Neuronal stem cell (in vitro differentiated cells): ENCODE measurements at regions not wholly inside any gene's neighbourhood (a gene's known extent, or its start where the extent isn't known, plus 50 kb on each side); places are given as distances from the start of the nearest gene placed in this dataset.

Experiments
- DNase-seq: peaks from one replicate; pipeline ENCODE4 v3.0.0-alpha.2; 2013; ENCODE audit warnings: low spot score
- H2AFZ ChIP-seq: one replicate; pipeline ENCODE4 v1.6.1; 2013; ENCODE audit warnings: mild to moderate bottlenecking, low read length, inconsistent platforms
- H2AK5ac ChIP-seq: 2 replicates; pipeline ENCODE4 v1.6.1; 2013; ENCODE audit warnings: low read depth, mild to moderate bottlenecking, inconsistent platforms, low read length, moderate library complexity, mixed read lengths
- H2BK120ac ChIP-seq: 2 replicates; pipeline ENCODE4 v1.6.1; 2013; ENCODE audit warnings: low read depth, mild to moderate bottlenecking, inconsistent platforms, low read length, moderate library complexity, mixed read lengths
- H2BK12ac ChIP-seq: one replicate; pipeline ENCODE4 v1.6.1; 2013; ENCODE audit warnings: low read length, inconsistent platforms
- H2BK15ac ChIP-seq: 2 replicates; pipeline ENCODE4 v1.6.1; 2013; ENCODE audit warnings: mild to moderate bottlenecking, low read length, inconsistent platforms, mixed read lengths
- H2BK5ac ChIP-seq: one replicate; pipeline ENCODE4 v1.6.1; 2013; ENCODE audit warnings: inconsistent platforms, mild to moderate bottlenecking, low read length, moderate library complexity
- H3K14ac ChIP-seq: one replicate; pipeline ENCODE4 v1.6.1; 2013; ENCODE audit warnings: low read length, inconsistent platforms
- H3K18ac ChIP-seq: 2 replicates; pipeline ENCODE4 v1.6.1; 2013; ENCODE audit warnings: low read length, inconsistent platforms
- H3K23ac ChIP-seq: 2 replicates; pipeline ENCODE4 v1.6.1; 2013; ENCODE audit warnings: low read depth, mild to moderate bottlenecking, mixed read lengths, low read length, inconsistent platforms; ENCODE audit not compliant: poor library complexity
- H3K27ac ChIP-seq: replicated peaks from 3 replicates; pipeline ENCODE4 v1.5.1; 2013; ENCODE audit warnings: low read length, inconsistent platforms
- H3K27me3 ChIP-seq, 3 experiments: 2 replicates each; pipeline ENCODE4 v1.6.1; 2013; ENCODE audit warnings: low read length in 3 of 3, mild to moderate bottlenecking in 2 of 3, inconsistent platforms in 1 of 3, low read depth in 1 of 3, mixed read lengths in 1 of 3, moderate library complexity in 1 of 3; ENCODE audit not compliant: control insufficient read depth in 3 of 3, insufficient read depth in 3 of 3
- H3K36me3 ChIP-seq, 2 donors: replicated peaks in 1 of 2; 2 replicates each; pipeline ENCODE4 v1.6.1; 2013; ENCODE audit warnings: low read length in 2 of 2; ENCODE audit not compliant: control insufficient read depth in 2 of 2, insufficient read depth in 2 of 2
- H3K4ac ChIP-seq: 2 replicates; pipeline ENCODE4 v1.6.1; 2013; ENCODE audit warnings: inconsistent platforms, mild to moderate bottlenecking, low read length, moderate library complexity
- H3K4me1 ChIP-seq, 2 donors: 1 replicate in 1 of 2; 2 replicates in 1 of 2; pipeline ENCODE4 v1.6.1; 2013; ENCODE audit warnings: low read length in 2 of 2, low read depth in 1 of 2; ENCODE audit not compliant: control insufficient read depth in 2 of 2, insufficient read depth in 1 of 2
- H3K4me2 ChIP-seq: one replicate; pipeline ENCODE4 v1.6.1; 2013; ENCODE audit warnings: mild to moderate bottlenecking, low read length, inconsistent platforms; ENCODE audit not compliant: insufficient read depth, poor library complexity, severe bottlenecking
- H3K4me3 ChIP-seq, 2 donors: 2 replicates each; pipeline ENCODE4 v1.5.1; 2013; ENCODE audit warnings: low read length in 2 of 2, mild to moderate bottlenecking in 2 of 2, inconsistent platforms in 1 of 2, moderate library complexity in 1 of 2
- H3K79me1 ChIP-seq: one replicate; pipeline ENCODE4 v1.6.1; 2013; ENCODE audit warnings: low read depth, mild to moderate bottlenecking, inconsistent platforms, low read length, moderate library complexity
- H3K9ac ChIP-seq: one replicate; pipeline ENCODE4 v1.6.1; 2013; ENCODE audit warnings: mild to moderate bottlenecking, low read depth, low read length, inconsistent platforms; ENCODE audit not compliant: poor library complexity
- H3K9me3 ChIP-seq, 2 donors: replicated peaks in 1 of 2; 2 replicates each; pipeline versions ENCODE3 to v1.6.1; 2013; ENCODE audit warnings: low read length in 2 of 2, mild to moderate bottlenecking in 2 of 2, inconsistent platforms in 1 of 2, low read depth in 1 of 2, mixed read lengths in 1 of 2, moderate library complexity in 1 of 2; ENCODE audit not compliant: control insufficient read depth in 2 of 2, insufficient read depth in 1 of 2
- H4K8ac ChIP-seq: one replicate; pipeline ENCODE4 v1.6.1; 2013; ENCODE audit warnings: low read depth, mild to moderate bottlenecking, inconsistent platforms, low read length, moderate library complexity
- H4K91ac ChIP-seq: one replicate; pipeline ENCODE4 v1.6.1; 2013; ENCODE audit warnings: low read length, low read depth, mild to moderate bottlenecking, inconsistent platforms; ENCODE audit not compliant: poor library complexity
- WGBS, 2 donors: extraction: QIAGEN DNeasy Blood & Tissue Kit; methylation state at CpG; one replicate each; pipeline ENCODE4 v1.1.7; 2013; ENCODE audit warnings: missing lambda C conversion rate in 2 of 2, mixed read lengths in 1 of 2; ENCODE audit not compliant: insufficient read length in 2 of 2, insufficient replicate concordance in 1 of 2; ENCODE audit errors: extremely low coverage in 2 of 2; 5-methylcytosine and 5-hydroxymethylcytosine counted together

- no peak overlapping the region for H4K91ac ChIP-seq
- H2BK5ac ChIP-seq, result no peak overlapping the region
- H4K8ac ChIP-seq, result no peak overlapping the region
- no peak overlapping the region for H3K9ac ChIP-seq
- H3K27me3 ChIP-seq, result no peaks in the 10 kb centered on the region
- H2AFZ ChIP-seq, result no peak overlapping the region
- H3K79me1 ChIP-seq, result no peaks in the 10 kb centered on the region
- H3K14ac ChIP-seq, result no peak overlapping the region
- H3K18ac ChIP-seq, result no peak overlapping the region
- H3K9me3 ChIP-seq, result no peaks in the 10 kb centered on the region
- no peak overlapping the region for H3K4ac ChIP-seq
- no peak overlapping the region for H2BK120ac ChIP-seq
- H2BK15ac ChIP-seq, result no peak overlapping the region
- H2BK12ac ChIP-seq, result no peak overlapping the region
- H3K4me1 ChIP-seq, result peaks cover under 1 to 7% of the 10 kb centered on the region in 2 donors
- no CpG with 5 or more reads among the region's 17 CpGs for WGBS, 2 donors
- H3K27ac ChIP-seq, result no peak overlapping the region
- no peak overlapping the region for H3K4me3 ChIP-seq
- no peak for DNase-seq
- no peak overlapping the region for H3K4me2 ChIP-seq
- H2AK5ac ChIP-seq, result peak overlapping the region; percentile 50
- no peak overlapping the region for H3K23ac ChIP-seq
- H3K36me3 ChIP-seq, result no peaks in the 10 kb centered on the region
Observed at GRCh38 chr1:235045921-235046601, 82.6 kb downstream of the TOMM20 start.

DNA sequence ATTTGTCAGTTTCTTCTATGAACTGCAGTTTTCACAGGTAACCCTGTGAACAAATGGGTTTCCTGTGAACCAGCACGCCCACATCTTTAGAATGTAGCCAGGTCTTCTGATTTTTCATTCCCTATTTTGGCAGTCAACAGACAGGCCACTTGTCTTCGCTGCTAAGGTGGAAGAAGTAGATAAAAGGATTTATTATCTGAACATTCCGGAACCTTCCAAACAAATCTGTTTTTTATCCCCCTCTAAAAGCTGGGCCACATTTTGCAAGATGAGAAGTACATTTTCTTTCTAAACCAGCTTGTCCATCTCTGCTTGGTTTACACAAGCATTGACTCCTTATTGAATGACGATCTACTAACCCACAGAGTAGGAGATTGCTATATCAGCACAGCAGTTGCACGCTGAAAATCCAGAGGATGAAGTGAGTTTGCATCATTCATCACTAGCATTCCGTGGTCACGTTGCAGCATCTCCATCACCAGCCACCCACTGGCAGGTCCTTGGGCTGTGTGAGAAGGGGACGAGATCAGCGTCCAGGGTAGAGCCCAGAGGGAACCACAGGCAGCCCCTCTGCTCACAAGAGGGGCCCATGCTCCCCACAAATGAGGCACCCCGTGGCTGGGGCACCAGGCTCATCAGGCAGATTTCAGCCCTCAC, 83.5 kb downstream of the TOMM20 start:
- H3K27ac ChIP-seq, result no peak overlapping the region

DNA sequence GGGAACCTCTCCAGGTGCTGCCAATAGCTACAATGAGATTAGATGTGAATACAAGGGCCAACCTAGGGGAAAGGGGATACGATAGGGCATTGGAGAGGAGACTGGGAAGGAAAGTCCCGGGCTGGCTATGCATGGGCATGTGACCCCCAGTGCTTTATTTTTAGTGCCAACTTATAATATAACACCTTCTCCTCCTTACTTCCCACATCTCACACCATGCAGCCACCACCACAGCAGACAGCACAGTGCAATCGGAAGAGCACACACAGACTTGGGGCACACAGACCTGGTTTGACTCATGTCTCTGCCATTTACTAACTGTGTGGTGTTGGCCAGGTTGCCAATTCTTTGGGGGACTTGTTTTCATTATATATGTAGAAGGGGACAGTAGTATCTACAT, 85.4 kb downstream of the TOMM20 start:
- Histone ChIP-seq H3K18ac (no peak overlapping the region), H3K9ac (no peak overlapping the region), H3K79me1 (no peaks in the 10 kb centered on the region), H3K4me2 (no peak overlapping the region), H3K36me3 (no peaks in the 10 kb centered on the region), H2BK5ac (no peak overlapping the region), H2BK120ac (no peak overlapping the region), H3K27me3 (no peaks in the 10 kb centered on the region), H2BK12ac (no peak overlapping the region), H3K4ac (no peak overlapping the region), H3K9me3 (no peaks in the 10 kb centered on the region), H3K27ac (no peak overlapping the region), H3K4me3 (no peak overlapping the region), H2BK15ac (no peak overlapping the region), H2AFZ (no peak overlapping the region), H4K8ac (no peak overlapping the region), H3K14ac (no peak overlapping the region), H4K91ac (no peak overlapping the region), H3K4me1 (peaks cover 0 to 7% of the 10 kb centered on the region in 2 donors), H2AK5ac (no peak overlapping the region), H3K23ac (no peak overlapping the region)
- no CpG with 5 or more reads among the region's 3 CpGs for WGBS, 2 donors
- DNase-seq, result no peak

More for the DNA sequence above, 83.5 kb downstream of the TOMM20 start:
- no peak overlapping the region for H4K91ac ChIP-seq
- WGBS, 2 donors, result no CpG with 5 or more reads among the region's 10 CpGs
- H2AK5ac ChIP-seq, result peak overlapping the region; percentile 50
- no peak overlapping the region for H2BK12ac ChIP-seq
- no peak overlapping the region for H3K4me3 ChIP-seq
- no peak overlapping the region for H4K8ac ChIP-seq
- no peak overlapping the region for H2BK120ac ChIP-seq
- H3K4ac ChIP-seq, result no peak overlapping the region
- H3K9ac ChIP-seq, result no peak overlapping the region
- DNase-seq, result no peak
- H3K14ac ChIP-seq, result peak overlapping the region; percentile 75
- no peaks in the 10 kb centered on the region for H3K79me1 ChIP-seq
- no peaks in the 10 kb centered on the region for H3K9me3 ChIP-seq
- no peaks in the 10 kb centered on the region for H3K36me3 ChIP-seq
- H2BK15ac ChIP-seq, result peak overlapping the region; percentile 20
- H2BK5ac ChIP-seq, result no peak overlapping the region
- H3K4me1 ChIP-seq, result peaks cover 0 to 7% of the 10 kb centered on the region in 2 donors
- no peak overlapping the region for H2AFZ ChIP-seq
- H3K4me2 ChIP-seq, result no peak overlapping the region
- peak overlapping the region; percentile 65 for H3K23ac ChIP-seq
- H3K18ac ChIP-seq, result peak overlapping the region; percentile 59
- H3K27me3 ChIP-seq, result no peaks in the 10 kb centered on the region

DNA sequence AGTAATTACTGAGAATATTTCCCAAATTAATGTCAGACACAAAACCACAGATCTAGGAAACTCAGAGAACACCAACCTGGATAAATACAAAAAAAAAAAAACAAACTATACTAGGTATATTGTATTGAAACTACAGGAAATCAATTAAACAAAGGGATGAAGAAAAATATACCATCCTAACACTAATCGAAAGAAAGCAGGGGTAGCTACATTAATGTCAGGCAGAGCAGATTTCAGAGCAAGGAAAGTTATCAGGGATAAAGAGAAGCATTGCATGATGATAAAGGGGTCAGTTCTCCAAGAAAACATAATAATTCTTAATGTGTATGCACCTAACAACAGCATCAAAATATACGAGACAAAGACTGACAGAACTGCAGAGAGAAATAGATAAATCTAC, 89.9 kb downstream of the TOMM20 start:
- no CpG with 5 or more reads among the region's 2 CpGs for WGBS, 2 donors
- H3K4ac ChIP-seq, result no peak overlapping the region
- no peak overlapping the region for H4K91ac ChIP-seq
- H2AK5ac ChIP-seq, result no peak overlapping the region
- H3K9ac ChIP-seq, result no peak overlapping the region
- H3K23ac ChIP-seq, result no peak overlapping the region
- H3K18ac ChIP-seq, result no peak overlapping the region
- no peaks in the 10 kb centered on the region for H3K9me3 ChIP-seq
- no peak overlapping the region for H2BK15ac ChIP-seq
- DNase-seq, result no peak
- H3K4me1 ChIP-seq, result no peaks in the 10 kb centered on the region
- H4K8ac ChIP-seq, result no peak overlapping the region
- H3K36me3 ChIP-seq, result no peaks in the 10 kb centered on the region
- no peak overlapping the region for H3K4me3 ChIP-seq
- no peak overlapping the region for H3K27ac ChIP-seq
- H3K27me3 ChIP-seq, result no peaks in the 10 kb centered on the region
- H2BK12ac ChIP-seq, result no peak overlapping the region
- no peak overlapping the region for H2BK120ac ChIP-seq
- H3K79me1 ChIP-seq, result no peaks in the 10 kb centered on the region
- H2AFZ ChIP-seq, result no peak overlapping the region
- H2BK5ac ChIP-seq, result no peak overlapping the region
- H3K14ac ChIP-seq, result no peak overlapping the region
- no peak overlapping the region for H3K4me2 ChIP-seq
